Gastrocnemius medialis (tissue), 4 donors: ENCODE measurements at regions not wholly inside any gene's neighbourhood (a gene's known extent, or its start where the extent isn't known, plus 50 kb on each side); places are given as distances from the start of the nearest gene placed in this dataset.

Experiments used
- ATAC-seq, 2 donors: fragments of 150-250 bp; one replicate each; pipeline ENCODE4 v1.9.1; 2016
- DNase-seq, 2 donors: peaks; one replicate each; pipeline ENCODE4 v3.0.0-alpha.2; 2019
- H3K27ac ChIP-seq, 4 donors: fragments of 200-600 bp; sonication (generic); 1 replicate in 1 of 4; 2 replicates in 3 of 4; pipeline ENCODE4 v1.5.1; 2016 to 2018; ENCODE audit warnings: mild to moderate bottlenecking in 2 of 4, moderate library complexity in 1 of 4
- H3K27me3 ChIP-seq, 3 donors: fragments of 200-600 bp; sonication (generic) in 2 of 3; 1 replicate in 1 of 3; 2 replicates in 2 of 3; pipeline versions ENCODE4 v1.5.1 to v1.6.0; 2016 to 2019; ENCODE audit warnings: mild to moderate bottlenecking in 1 of 3, moderate library complexity in 1 of 3
- H3K36me3 ChIP-seq, 2 donors: fragments of 200-600 bp; sonication (generic) in 1 of 2; one replicate each; pipeline ENCODE4 v1.5.1; 2017 to 2018
- H3K4me1 ChIP-seq, 2 donors: fragments of 200-600 bp; sonication (generic) in 1 of 2; one replicate each; pipeline ENCODE4 v1.5.1; 2016 to 2017; ENCODE audit warnings: mild to moderate bottlenecking in 2 of 2
- H3K4me3 ChIP-seq, 4 donors: fragments of 200-600 bp; sonication (generic) in 3 of 4; 1 replicate in 1 of 4; 2 replicates in 3 of 4; pipeline ENCODE4 v1.5.1; 2016 to 2019; ENCODE audit warnings: mild to moderate bottlenecking in 2 of 4
- H3K9me3 ChIP-seq, 3 donors: fragments of 200-600 bp; sonication (generic) in 2 of 3; 1 replicate in 1 of 3; 2 replicates in 2 of 3; pipeline ENCODE4 v1.5.1; 2016 to 2019
- POLR2A ChIP-seq, 2 donors: fragments of 450-650 bp; IDR thresholded peaks; one replicate each; pipeline ENCODE4 v1.6.1; 2017; ENCODE audit warnings: antibody characterized with exemption in 2 of 2, mild to moderate bottlenecking in 2 of 2, moderate library complexity in 2 of 2
- in situ Hi-C, 4 donors: fragments of 200-750 bp; cut with MboI; loops; one replicate each; pipeline versions ENCODE4 v1.15.0 to v1.8.0; 2017; ENCODE audit warnings: low sequenced_read_pairs in 4 of 4
- intact Hi-C: fragments of 100-400 bp; cut with DNase I; formaldehyde crosslinking; loops from one replicate; pipeline ENCODE4 v1.15.1; 2023; ENCODE audit warnings: low total_unique reads
- TF ChIP-seq, protein P1 (sequence below), 5 experiments: fragments of 450-650 bp in 3 of 5; fragments of 200-600 bp in 2 of 5; sonication (generic) in 2 of 5; IDR thresholded peaks in 4 of 5; conservative IDR thresholded peaks in 1 of 5; 1 replicate in 4 of 5; 2 replicates in 1 of 5; pipeline ENCODE4 v1.5.1; 2016 to 2019; ENCODE audit warnings: antibody characterized with exemption in 5 of 5, mild to moderate bottlenecking in 3 of 5, moderate library complexity in 3 of 5

DNA sequence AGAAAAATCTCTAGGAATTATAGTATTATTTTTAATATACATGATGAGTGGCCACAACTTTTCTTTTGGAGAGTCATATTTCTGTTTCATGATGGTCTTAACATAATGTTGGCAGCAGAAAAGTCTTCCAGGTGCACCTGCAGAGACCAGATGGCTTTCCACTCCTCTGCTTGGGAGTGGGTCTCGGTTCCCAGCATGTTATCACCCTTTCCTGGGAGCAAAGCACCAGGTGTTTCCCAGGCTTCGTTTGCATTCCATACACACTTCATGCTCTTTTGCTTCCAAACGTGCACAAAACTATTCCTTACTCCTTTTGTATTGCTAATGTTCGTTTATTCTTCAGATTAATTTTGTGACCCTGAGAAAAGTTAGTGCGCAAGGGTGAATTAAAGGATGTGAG, 305.2 kb downstream of the CDH2 start:
- Histone ChIP-seq H3K36me3 (no peaks in the 10 kb centered on the region), H3K27ac (no peak overlapping the region), H3K9me3 (no peaks in the 10 kb centered on the region), H3K27me3 (no peaks in the 10 kb centered on the region), H3K4me3 (no peak overlapping the region), H3K4me1 (no peaks in the 10 kb centered on the region)
- intact Hi-C loops (no loop called here), in situ Hi-C loops (no loop called here)
- no peak for TF ChIP-seq POLR2A (IDR thresholded peaks at IDR 0.05)
- TF ChIP-seq, protein P1, sequence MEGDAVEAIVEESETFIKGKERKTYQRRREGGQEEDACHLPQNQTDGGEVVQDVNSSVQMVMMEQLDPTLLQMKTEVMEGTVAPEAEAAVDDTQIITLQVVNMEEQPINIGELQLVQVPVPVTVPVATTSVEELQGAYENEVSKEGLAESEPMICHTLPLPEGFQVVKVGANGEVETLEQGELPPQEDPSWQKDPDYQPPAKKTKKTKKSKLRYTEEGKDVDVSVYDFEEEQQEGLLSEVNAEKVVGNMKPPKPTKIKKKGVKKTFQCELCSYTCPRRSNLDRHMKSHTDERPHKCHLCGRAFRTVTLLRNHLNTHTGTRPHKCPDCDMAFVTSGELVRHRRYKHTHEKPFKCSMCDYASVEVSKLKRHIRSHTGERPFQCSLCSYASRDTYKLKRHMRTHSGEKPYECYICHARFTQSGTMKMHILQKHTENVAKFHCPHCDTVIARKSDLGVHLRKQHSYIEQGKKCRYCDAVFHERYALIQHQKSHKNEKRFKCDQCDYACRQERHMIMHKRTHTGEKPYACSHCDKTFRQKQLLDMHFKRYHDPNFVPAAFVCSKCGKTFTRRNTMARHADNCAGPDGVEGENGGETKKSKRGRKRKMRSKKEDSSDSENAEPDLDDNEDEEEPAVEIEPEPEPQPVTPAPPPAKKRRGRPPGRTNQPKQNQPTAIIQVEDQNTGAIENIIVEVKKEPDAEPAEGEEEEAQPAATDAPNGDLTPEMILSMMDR (IDR thresholded peaks at IDR 0.05 in 4 of 5, conservative IDR thresholded peaks at IDR 0.05 in 1 of 5): no peak
- ATAC-seq (no peak), DNase-seq (no peak)

DNA sequence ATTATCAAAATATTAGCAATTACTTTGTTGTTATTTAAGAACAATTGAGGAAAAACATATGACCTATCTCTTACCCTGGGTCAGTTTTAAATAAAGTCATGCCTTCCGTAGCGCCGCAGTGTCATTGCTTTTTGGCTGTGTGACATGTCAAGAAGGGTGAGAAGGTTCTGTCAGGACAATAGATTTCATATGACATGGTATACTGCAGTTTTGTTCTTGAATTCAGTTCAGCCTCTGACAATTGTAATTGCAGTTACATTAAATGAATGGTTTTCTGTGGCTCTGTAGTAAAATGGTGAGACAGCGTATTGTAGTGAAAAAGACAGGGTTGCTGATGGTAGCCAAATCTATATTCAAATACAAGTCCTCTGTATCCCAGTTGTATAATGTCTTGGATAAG, 307.2 kb downstream of the CDH2 start:
- in situ Hi-C loops: no loop called here
- DNase-seq (no peak), ATAC-seq (no peak)
- intact Hi-C loops: no loop called here
- no peaks in the 10 kb centered on the region for H3K4me1 ChIP-seq
- H3K27me3 ChIP-seq: no peaks in the 10 kb centered on the region
- TF ChIP-seq, protein P1 (IDR thresholded peaks at IDR 0.05 in 4 of 5, conservative IDR thresholded peaks at IDR 0.05 in 1 of 5): no peak
- TF ChIP-seq POLR2A (IDR thresholded peaks at IDR 0.05): no peak
- H3K9me3 ChIP-seq: no peaks in the 10 kb centered on the region
- H3K27ac ChIP-seq: no peak overlapping the region
- no peaks in the 10 kb centered on the region for H3K36me3 ChIP-seq
- no peak overlapping the region for H3K4me3 ChIP-seq

DNA sequence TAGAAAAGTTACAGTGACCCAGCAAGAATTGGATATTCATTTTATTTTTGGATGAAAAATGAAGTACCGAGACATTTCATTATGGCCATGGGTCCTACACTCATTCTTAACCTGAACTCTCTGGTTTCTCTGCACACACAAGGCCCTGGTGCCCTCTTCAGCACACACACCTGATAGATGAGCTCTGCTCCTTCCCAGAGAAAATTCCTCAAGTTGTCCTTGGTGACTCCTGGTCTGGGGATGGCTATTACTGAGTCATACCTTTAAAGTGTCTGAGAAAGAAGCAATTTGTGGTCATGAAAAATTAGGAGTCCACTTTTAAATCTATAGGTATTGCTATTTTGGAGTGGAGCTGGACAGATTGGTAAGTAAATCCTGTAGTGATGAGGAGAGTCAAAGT, 311.5 kb downstream of the CDH2 start:
- in situ Hi-C loops: no loop called here

DNA sequence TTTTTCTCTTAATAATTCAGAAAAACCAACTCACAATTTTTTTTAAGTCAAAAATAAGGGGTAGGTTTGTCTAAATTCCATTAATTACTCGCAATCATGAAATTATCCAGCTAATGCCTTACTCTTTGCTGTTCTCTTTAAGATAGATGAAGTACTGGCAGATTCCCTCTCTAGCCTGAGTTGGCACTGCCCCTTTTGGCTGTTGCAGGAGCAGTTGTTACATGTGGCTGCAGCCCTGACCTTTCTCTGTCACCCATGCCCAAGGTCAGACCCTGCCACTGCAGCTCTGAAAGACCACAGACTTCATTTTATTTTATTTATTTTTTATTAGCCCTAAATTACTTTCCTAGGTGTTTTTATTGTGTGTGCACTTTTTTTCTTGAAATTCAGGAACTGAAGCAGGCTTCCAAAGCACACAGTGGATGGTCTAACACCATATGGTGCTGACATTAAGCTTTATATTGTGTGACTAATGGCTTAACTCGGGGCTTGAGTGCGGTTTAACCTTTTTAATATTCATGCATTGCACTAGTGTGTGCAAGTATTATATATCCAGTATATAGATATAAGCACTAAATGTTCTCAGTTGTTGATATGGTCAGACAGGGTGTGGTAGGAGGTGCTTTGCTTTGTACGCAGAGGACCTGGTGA, 313.0 kb downstream of the CDH2 start:
- intact Hi-C loops: no loop called here
- H3K27ac ChIP-seq: no peak overlapping the region
- DNase-seq: no peak
- in situ Hi-C loops: no loop called here
- H3K4me3 ChIP-seq: no peak overlapping the region
- H3K9me3 ChIP-seq: no peaks in the 10 kb centered on the region
- no peak for ATAC-seq
- no peaks in the 10 kb centered on the region for H3K27me3 ChIP-seq
- peaks cover 6 to 12% of the 10 kb centered on the region in 2 donors for H3K4me1 ChIP-seq
- H3K36me3 ChIP-seq: no peaks in the 10 kb centered on the region
- TF ChIP-seq POLR2A (IDR thresholded peaks at IDR 0.05): no peak
- TF ChIP-seq, protein P1 (IDR thresholded peaks at IDR 0.05 in 4 of 5, conservative IDR thresholded peaks at IDR 0.05 in 1 of 5): no peak

More for the DNA sequence above, 311.5 kb downstream of the CDH2 start:
- no peak for TF ChIP-seq POLR2A (IDR thresholded peaks at IDR 0.05)
- TF ChIP-seq, protein P1 (IDR thresholded peaks at IDR 0.05 in 4 of 5, conservative IDR thresholded peaks at IDR 0.05 in 1 of 5): no peak
- H3K4me1 ChIP-seq: peaks cover 6 to 12% of the 10 kb centered on the region in 2 donors
- no peak for DNase-seq
- intact Hi-C loops: no loop called here
- H3K27me3 ChIP-seq: no peaks in the 10 kb centered on the region
- H3K9me3 ChIP-seq: no peaks in the 10 kb centered on the region
- H3K36me3 ChIP-seq: no peaks in the 10 kb centered on the region
- no peak overlapping the region for H3K27ac ChIP-seq
- no peak for ATAC-seq
- H3K4me3 ChIP-seq: no peak overlapping the region
